Dedifferentiated amniotic fluid mesenchymal stem cell (primary cell): ENCODE measurements at regions not wholly inside any gene's neighbourhood (a gene's known extent, or its start where the extent isn't known, plus 50 kb on each side); places are given as distances from the start of the nearest gene placed in this dataset.
A peak's percentile ranks its signal among the peaks of the same experiment; 100 is the strongest.

Experiments
- DNase-seq: peaks from one replicate; pipeline ENCODE4 v3.0.0-alpha.2; 2016; ENCODE audit errors: extremely low spot score

- DNase-seq, result no peak
Observed at GRCh38 chr1:173395762-173396161, 81.4 kb upstream of the PRDX6 start.

- no peak for DNase-seq
Observed at GRCh38 chr1:173400387-173400995, 76.6 kb upstream of the PRDX6 start.

GRCh38 chr1:173403996-173404395 is 73.1 kb upstream of the PRDX6 start:
- DNase-seq, result no peak

- DNase-seq, result no peak
Observed at GRCh38 chr1:173405281-173405680, 71.9 kb upstream of the PRDX6 start.

GRCh38 chr1:173405834-173406233 is 71.3 kb upstream of the PRDX6 start:
- DNase-seq, result peak; percentile 46

- DNase-seq, result no peak
Observed at GRCh38 chr1:173406783-173407230, 70.3 kb upstream of the PRDX6 start.

GRCh38 chr1:173407846-173408245 is 69.3 kb upstream of the PRDX6 start:
- no peak for DNase-seq

- no peak for DNase-seq
Observed at GRCh38 chr1:173408886-173409285, 68.2 kb upstream of the PRDX6 start.

- peak; percentile 16 for DNase-seq
Observed at GRCh38 chr1:173409613-173410012, 67.5 kb upstream of the PRDX6 start.

GRCh38 chr1:173410133-173410793 is 66.9 kb upstream of the PRDX6 start:
- DNase-seq, result no peak

- no peak for DNase-seq
Observed at GRCh38 chr1:173410794-173411236, 66.3 kb upstream of the PRDX6 start.

GRCh38 chr1:173411835-173412742 is 65.0 kb upstream of the PRDX6 start:
- no peak for DNase-seq

GRCh38 chr1:173413271-173413707 is 63.8 kb upstream of the PRDX6 start:
- no peak for DNase-seq

GRCh38 chr1:173414136-173414535 is 63.0 kb upstream of the PRDX6 start:
- no peak for DNase-seq

GRCh38 chr1:173414539-173415226 is 62.5 kb upstream of the PRDX6 start:
- no peak for DNase-seq

- no peak for DNase-seq
Observed at GRCh38 chr1:173415490-173415889, 61.6 kb upstream of the PRDX6 start.

- no peak for DNase-seq
Observed at GRCh38 chr1:173415905-173416450, 61.2 kb upstream of the PRDX6 start.

GRCh38 chr1:173417563-173417962 is 59.6 kb upstream of the PRDX6 start:
- no peak for DNase-seq

- DNase-seq, result no peak
Observed at GRCh38 chr1:173418107-173418985, 58.8 kb upstream of the PRDX6 start.

GRCh38 chr1:173420330-173420806 is 56.8 kb upstream of the PRDX6 start:
- peak; percentile 72 for DNase-seq
